Activated T-cell treated with anti-CD3 and anti-CD28 coated beads for 24 hours (primary cell): ENCODE measurements at regions not wholly inside any gene's neighbourhood (a gene's known extent, or its start where the extent isn't known, plus 50 kb on each side); places are given as distances from the start of the nearest gene placed in this dataset.

Experiments used
- DNase-seq: peaks from one replicate; pipeline ENCODE4 v3.0.0-alpha.2; 2020; ENCODE audit warnings: low read depth

GRCh38 chr6:168883410-168884049 is 370.1 kb downstream of the THBS2 start:
- DNase-seq = no peak

DNA sequence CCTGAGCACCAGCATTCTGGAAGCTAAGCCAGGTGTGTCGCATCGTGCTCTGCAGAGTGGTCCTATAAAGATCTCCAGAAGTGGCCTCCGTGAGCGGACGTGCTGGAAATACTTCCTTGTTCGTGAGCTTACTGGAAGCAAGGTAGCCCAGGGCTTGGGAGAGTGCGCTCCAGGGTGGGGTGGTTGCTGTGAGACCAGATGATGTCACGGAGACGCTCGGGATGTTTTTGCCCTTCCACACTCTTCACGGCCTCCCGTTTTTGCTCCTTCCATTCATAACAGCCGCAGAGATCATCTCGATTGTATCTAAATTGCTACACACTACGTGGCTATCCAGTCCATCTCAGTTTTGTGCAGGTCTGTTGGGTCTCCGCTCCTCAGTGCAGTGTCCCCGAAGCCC is 373.4 kb downstream of the THBS2 start:
- no peak for DNase-seq

DNA sequence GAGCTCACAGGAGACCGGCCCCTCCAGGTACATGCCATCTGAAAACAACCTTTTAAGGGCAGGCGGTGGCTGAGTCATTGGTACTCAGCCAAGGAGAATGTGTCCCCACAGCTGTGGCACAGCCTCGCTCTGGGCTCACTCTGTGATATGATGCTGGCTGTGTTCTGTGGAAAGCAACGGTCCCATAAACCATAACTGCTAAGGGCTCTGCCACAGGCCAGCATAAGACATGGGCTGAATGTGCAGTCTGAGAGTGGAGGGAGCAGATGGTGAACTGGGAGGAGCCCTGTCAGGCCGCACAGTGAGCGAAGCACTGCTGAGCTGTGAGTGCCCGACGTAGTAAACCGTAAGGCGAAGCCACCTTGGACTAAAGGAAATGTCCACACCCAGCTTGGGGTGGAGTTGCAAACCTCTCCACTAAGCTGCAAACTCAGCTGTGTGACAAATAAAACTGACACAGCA is 375.8 kb downstream of the THBS2 start:
- DNase-seq = no peak

- no peak for DNase-seq
Observed at GRCh38 chr6:168876956-168877355, 376.7 kb downstream of the THBS2 start.

DNA sequence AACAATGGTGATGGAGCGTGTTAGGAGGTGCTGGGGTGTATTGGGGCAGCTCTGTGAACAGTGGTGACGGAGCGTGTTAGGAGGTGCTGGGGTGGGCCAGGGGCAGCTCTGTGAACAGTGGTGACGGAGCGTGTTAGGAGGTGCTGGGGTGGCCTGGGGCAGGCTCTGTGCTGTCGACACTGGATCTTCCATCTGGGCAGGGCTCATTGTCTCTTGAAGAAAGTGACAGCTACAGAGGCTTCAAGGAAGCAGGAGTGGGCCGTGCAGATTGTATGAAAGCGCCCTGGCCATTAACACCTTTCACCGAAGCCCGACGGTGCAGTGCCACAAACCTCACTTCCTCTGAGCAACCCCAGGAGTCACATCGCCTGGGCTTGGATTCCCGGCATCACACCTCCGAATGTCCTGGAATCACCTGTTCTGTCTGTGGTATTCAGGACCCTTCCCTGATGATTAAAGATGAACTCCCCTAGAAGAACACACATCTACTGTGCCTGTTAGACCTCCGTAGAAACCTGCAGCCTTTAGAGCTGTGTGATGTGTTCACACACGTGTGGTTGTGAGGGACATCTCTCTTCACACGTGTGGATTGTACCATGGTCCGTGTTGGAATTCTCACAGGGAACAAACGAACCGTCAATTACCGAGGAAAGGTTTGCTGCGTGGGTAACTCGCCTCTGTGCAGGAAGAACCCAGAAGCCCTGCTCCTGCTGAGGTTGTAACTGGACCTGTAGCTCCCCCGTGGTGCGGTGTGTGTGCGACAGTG is 377.7 kb downstream of the THBS2 start:
- no peak for DNase-seq

- DNase-seq = no peak
Observed at GRCh38 chr6:168874637-168875036, 379.0 kb downstream of the THBS2 start.

DNA sequence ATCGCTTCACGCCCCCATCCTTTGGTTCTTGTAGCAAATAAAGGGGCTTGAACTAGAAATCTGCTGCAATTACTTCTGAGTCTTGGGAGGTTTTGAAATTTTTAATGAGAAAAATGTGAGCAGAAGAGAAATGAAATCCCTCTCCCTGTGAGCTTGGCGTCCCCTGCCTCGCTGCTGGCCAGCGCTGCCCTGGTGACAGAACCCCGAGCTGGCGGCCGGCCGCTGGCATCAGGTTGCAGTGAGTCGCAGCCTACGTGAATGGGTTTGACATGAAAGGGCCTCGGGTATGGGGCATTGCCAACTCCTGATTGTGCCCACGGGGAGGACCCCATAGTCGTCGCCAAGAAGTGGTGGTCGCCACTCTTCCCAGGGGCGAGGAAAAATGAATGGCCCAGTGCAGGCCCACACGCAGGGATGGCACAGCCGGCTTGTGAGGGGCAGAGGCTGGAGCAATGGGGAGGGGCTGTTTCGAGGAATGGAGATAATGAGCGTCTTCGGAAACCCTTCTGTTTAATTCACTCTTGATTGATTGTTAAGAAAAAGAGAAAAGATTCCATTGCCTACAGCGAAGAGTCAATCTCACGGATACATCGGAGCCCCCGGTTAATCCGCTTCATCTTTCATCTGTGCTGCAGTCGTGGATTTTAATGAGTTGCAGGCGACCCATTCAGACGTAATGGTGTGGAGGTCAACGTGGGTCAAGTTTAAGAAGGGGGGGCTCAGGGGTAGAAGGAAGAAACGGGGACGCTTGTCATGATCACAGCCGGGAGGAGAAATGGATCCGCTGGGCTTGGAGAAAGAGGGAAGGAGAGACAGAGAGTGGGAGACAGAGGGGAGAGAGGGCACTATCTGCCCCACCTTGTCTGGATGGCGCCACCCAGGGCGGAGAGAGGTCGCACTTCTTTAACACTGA is 380.1 kb downstream of the THBS2 start:
- no peak for DNase-seq

GRCh38 chr6:168871642-168872315 is 381.9 kb downstream of the THBS2 start:
- DNase-seq = no peak

GRCh38 chr6:168870982-168871381 is 382.7 kb downstream of the THBS2 start:
- no peak for DNase-seq

- DNase-seq = no peak
Observed at GRCh38 chr6:168867247-168868102, 386.2 kb downstream of the THBS2 start.

- no peak for DNase-seq
Observed at GRCh38 chr6:168866534-168866933, 387.1 kb downstream of the THBS2 start.

DNA sequence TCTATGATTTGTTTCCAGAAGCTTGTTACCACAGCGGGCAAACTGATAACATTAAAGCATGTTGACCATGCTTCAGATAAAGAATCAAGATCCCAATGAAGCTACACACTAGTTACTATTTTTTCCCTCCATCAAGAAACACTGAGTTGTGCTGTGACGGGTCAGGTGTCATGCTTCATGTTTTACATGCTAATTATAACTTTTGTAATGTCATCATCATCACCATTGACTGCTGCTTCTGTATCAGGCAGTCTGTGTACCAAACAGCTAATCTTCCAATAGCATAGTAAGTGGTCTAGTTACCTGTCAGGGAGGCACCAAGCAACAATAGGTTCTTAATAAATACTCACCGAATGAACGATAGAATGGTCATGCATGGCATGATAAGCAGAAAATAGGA is 388.1 kb downstream of the THBS2 start:
- DNase-seq = no peak

GRCh38 chr6:168864541-168865460 is 388.8 kb downstream of the THBS2 start:
- DNase-seq = no peak

DNA sequence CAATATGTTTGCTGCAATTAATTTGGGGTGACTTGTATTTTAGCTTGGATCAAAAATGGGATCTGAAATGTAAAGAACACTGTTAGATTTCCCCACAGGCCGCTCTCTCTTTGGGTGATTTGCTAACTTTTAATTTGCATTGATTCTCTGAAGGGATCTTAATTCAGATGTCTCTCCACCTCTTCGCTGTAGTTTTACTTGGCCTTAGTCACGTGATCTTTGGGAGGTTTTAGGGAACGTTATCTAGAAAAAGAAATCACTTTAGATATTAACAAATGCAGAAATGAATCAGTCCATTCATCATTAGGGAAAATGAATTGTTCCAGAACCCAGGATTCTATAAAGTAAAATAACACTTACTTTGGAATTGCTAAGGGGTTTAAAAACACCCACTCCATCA is 390.2 kb downstream of the THBS2 start:
- DNase-seq = no peak

GRCh38 chr6:168862346-168862980 is 391.2 kb downstream of the THBS2 start:
- no peak for DNase-seq

- no peak for DNase-seq
Observed at GRCh38 chr6:168860987-168861386, 392.7 kb downstream of the THBS2 start.

- DNase-seq = no peak
Observed at GRCh38 chr6:168860341-168860740, 393.3 kb downstream of the THBS2 start.

GRCh38 chr6:168858926-168859325 is 394.7 kb downstream of the THBS2 start:
- no peak for DNase-seq

GRCh38 chr6:168856914-168857313 is 396.7 kb downstream of the THBS2 start:
- no peak for DNase-seq
